HL-60 (cell line): ENCODE measurements at regions not wholly inside any gene's neighbourhood (a gene's known extent, or its start where the extent isn't known, plus 50 kb on each side); places are given as distances from the start of the nearest gene placed in this dataset.

Source experiments
- DNase-seq, 2 experiments: peaks; one replicate each; pipeline ENCODE4 v3.0.0-alpha.2; 2010 to 2020; ENCODE audit warnings: low read depth in 1 of 2, low spot score in 1 of 2
- H3K27ac ChIP-seq: fragments of 250-450 bp; sonication (Bioruptor Pico); replicated peaks from 2 replicates; pipeline ENCODE4 v1.5.1; 2020; ENCODE audit warnings: mild to moderate bottlenecking, moderate library complexity
- H3K27me3 ChIP-seq: fragments of 250-450 bp; sonication (Bioruptor Pico); 2 replicates; pipeline ENCODE4 v1.5.1; 2021; ENCODE audit warnings: mild to moderate bottlenecking, moderate library complexity; ENCODE audit not compliant: insufficient read depth, poor library complexity, severe bottlenecking
- H3K4me3 ChIP-seq: replicated peaks from 2 replicates; pipeline ENCODE4 v1.5.1; 2011; ENCODE audit warnings: mild to moderate bottlenecking, control low read depth, low read length; ENCODE audit not compliant: insufficient read depth
- CTCF ChIP-seq: IDR thresholded peaks from one replicate; pipeline ENCODE4 v1.5.1; 2011; ENCODE audit warnings: low read length, control low read depth, inconsistent platforms; ENCODE audit not compliant: insufficient read depth
- GABPA ChIP-seq: IDR thresholded peaks from 2 replicates; pipeline ENCODE4 v1.6.1; 2012; ENCODE audit warnings: low read depth
- POLR2AphosphoS5 ChIP-seq: IDR thresholded peaks from 2 replicates; pipeline ENCODE4 v1.6.1; 2012; ENCODE audit warnings: low read depth
- REST ChIP-seq: IDR thresholded peaks from 2 replicates; pipeline ENCODE4 v1.6.1; 2012; ENCODE audit warnings: low read depth; ENCODE audit not compliant: insufficient replicate concordance
- SPI1 ChIP-seq: IDR thresholded peaks from 2 replicates; pipeline ENCODE4 v1.6.1; 2012; ENCODE audit warnings: low read depth, mild to moderate bottlenecking, borderline replicate concordance

- Histone ChIP-seq H3K27ac (no peak overlapping the region), H3K27me3 (no peaks in the 10 kb centered on the region), H3K4me3 (no peak overlapping the region)
- TF ChIP-seq REST: no peak
- no peak for TF ChIP-seq GABPA
- TF ChIP-seq POLR2AphosphoS5: no peak
- no peak for TF ChIP-seq CTCF
- TF ChIP-seq SPI1: no peak
- DNase-seq: no peak
Observed at GRCh38 chr2:51707625-51708024, 675.7 kb upstream of the NRXN1 start.

- no peaks in the 10 kb centered on the region for H3K27me3 ChIP-seq
- no peak for TF ChIP-seq POLR2AphosphoS5
- no peak for TF ChIP-seq REST
- TF ChIP-seq GABPA: no peak
- no peak for TF ChIP-seq SPI1
- TF ChIP-seq CTCF: no peak
- H3K4me3 ChIP-seq: no peak overlapping the region
- DNase-seq: no peak
- H3K27ac ChIP-seq: no peak overlapping the region
Observed at GRCh38 chr2:51706220-51706619, 674.3 kb upstream of the NRXN1 start.

GRCh38 chr2:51705417-51705816 is 673.5 kb upstream of the NRXN1 start:
- no peak overlapping the region for H3K4me3 ChIP-seq
- DNase-seq: no peak
- TF ChIP-seq SPI1 (no peak), CTCF (no peak)

GRCh38 chr2:51698021-51698420 is 666.1 kb upstream of the NRXN1 start:
- DNase-seq: no peak
- H3K27ac ChIP-seq: no peak overlapping the region
- no peak for TF ChIP-seq CTCF
- TF ChIP-seq REST: no peak
- TF ChIP-seq POLR2AphosphoS5: no peak
- no peak for TF ChIP-seq GABPA
- no peak for TF ChIP-seq SPI1
- no peak overlapping the region for H3K4me3 ChIP-seq
- H3K27me3 ChIP-seq: no peaks in the 10 kb centered on the region

More at GRCh38 chr2:51705417-51705816, 673.5 kb upstream of the NRXN1 start:
- no peaks in the 10 kb centered on the region for H3K27me3 ChIP-seq
- no peak overlapping the region for H3K27ac ChIP-seq
